Natural killer cell (primary cell): ENCODE measurements at regions not wholly inside any gene's neighbourhood (a gene's known extent, or its start where the extent isn't known, plus 50 kb on each side); places are given as distances from the start of the nearest gene placed in this dataset.

ENCODE experiments used
- ATAC-seq, 3 donors: fragments of 150-1000 bp in 2 of 3; fragments of 200-7000 bp in 1 of 3; cut with Tn5 transposase; 1 replicate in 1 of 3; 2 replicates in 2 of 3; pipeline ENCODE4 v1.10.0; 2021; ENCODE audit warnings: mild to moderate bottlenecking in 2 of 3, moderate library complexity in 2 of 3
- DNase-seq, 2 donors: peaks; one replicate each; pipeline versions ENCODE4 v3.0.0 to v3.0.0-alpha.2; 2013 to 2021; ENCODE audit warnings: mixed read lengths in 1 of 2
- H3K27ac ChIP-seq: one replicate; pipeline ENCODE4 v1.5.1; 2013; ENCODE audit warnings: mild to moderate bottlenecking, low read length
- H3K27me3 ChIP-seq: one replicate; pipeline ENCODE4 v1.6.1; 2013; ENCODE audit warnings: low read length; ENCODE audit not compliant: control insufficient read depth, insufficient read depth
- H3K36me3 ChIP-seq: one replicate; pipeline ENCODE4 v1.6.1; 2013; ENCODE audit warnings: low read length; ENCODE audit not compliant: control insufficient read depth, insufficient read depth
- H3K4me1 ChIP-seq: one replicate; pipeline ENCODE4 v1.6.1; 2013; ENCODE audit warnings: low read length; ENCODE audit not compliant: control insufficient read depth, insufficient read depth
- H3K4me3 ChIP-seq: one replicate; pipeline ENCODE4 v1.5.1; 2013; ENCODE audit warnings: low read length
- H3K9me3 ChIP-seq: one replicate; pipeline ENCODE4 v1.6.1; 2013; ENCODE audit warnings: low read length; ENCODE audit not compliant: control insufficient read depth, insufficient read depth
- H3K27ac Mint-ChIP-seq, 2 donors: one replicate each; pipeline ENCODE4 v1.8.0; 2022; ENCODE audit warnings: mild to moderate bottlenecking in 2 of 2, mixed read lengths in 2 of 2, moderate library complexity in 1 of 2
- H3K27me3 Mint-ChIP-seq, 2 donors: one replicate each; pipeline ENCODE4 v1.8.0; 2022; ENCODE audit warnings: low read depth in 2 of 2, mixed read lengths in 2 of 2
- H3K36me3 Mint-ChIP-seq: one replicate; pipeline ENCODE4 v1.8.0; 2022; ENCODE audit warnings: mixed read lengths
- H3K4me1 Mint-ChIP-seq, 2 donors: one replicate each; pipeline ENCODE4 v1.8.0; 2022; ENCODE audit warnings: mixed read lengths in 2 of 2
- H3K4me3 Mint-ChIP-seq: one replicate; pipeline ENCODE4 v1.8.0; 2022; ENCODE audit warnings: mild to moderate bottlenecking, moderate library complexity, mixed read lengths
- H3K9me3 Mint-ChIP-seq, 2 donors: one replicate each; pipeline ENCODE4 v1.8.0; 2022; ENCODE audit warnings: mixed read lengths in 2 of 2
- CTCF ChIP-seq: fragments of 200-600 bp; IDR thresholded peaks from one replicate; pipeline ENCODE4 v1.8.0; 2022; ENCODE audit warnings: antibody characterized with exemption
- WGBS: methylation state at CpG from one replicate; pipeline ENCODE4 v1.1.7; 2013; ENCODE audit warnings: missing lambda C conversion rate; ENCODE audit not compliant: insufficient coverage; 5-methylcytosine and 5-hydroxymethylcytosine counted together
- intact Hi-C: fragments of 100-400 bp; cut with micrococcal nuclease; formaldehyde crosslinking; loops from one replicate; pipeline ENCODE4 v1.14.2; 2022

- Histone ChIP-seq H3K27ac (no peak overlapping the region), H3K9me3 (no peaks in the 10 kb centered on the region), H3K4me1 (no peaks in the 10 kb centered on the region), H3K36me3 (no peaks in the 10 kb centered on the region), H3K4me3 (no peak overlapping the region), H3K27me3 (peaks cover 5% of the 10 kb centered on the region)
- DNase-seq = no peak
- no peak overlapping the region for H3K27ac Mint-ChIP-seq
- TF ChIP-seq CTCF = no peak
- intact Hi-C loops = no loop called here
- H3K36me3 Mint-ChIP-seq = no peaks in the 10 kb centered on the region
- no CpG with 5 or more reads among the region's 1 CpG for WGBS
- no peaks in the 10 kb centered on the region for H3K9me3 Mint-ChIP-seq
- H3K4me1 Mint-ChIP-seq = no peaks in the 10 kb centered on the region
- no peak overlapping the region for H3K4me3 Mint-ChIP-seq
- ATAC-seq = no peak
- peaks cover 6 to 28% of the 10 kb centered on the region in 2 donors for H3K27me3 Mint-ChIP-seq
Measured at GRCh38 chr11:30149998-30150397, 80.8 kb upstream of the FSHB start.

- Histone ChIP-seq H3K27ac (no peak overlapping the region), H3K36me3 (no peaks in the 10 kb centered on the region), H3K4me1 (no peaks in the 10 kb centered on the region), H3K9me3 (no peaks in the 10 kb centered on the region), H3K4me3 (no peak overlapping the region), H3K27me3 (peaks cover 5% of the 10 kb centered on the region)
- Mint-ChIP-seq H3K4me3 (no peak overlapping the region), H3K27ac (no peak overlapping the region), H3K27me3 (peaks cover 8 to 28% of the 10 kb centered on the region in 2 donors), H3K9me3 (no peaks in the 10 kb centered on the region), H3K4me1 (no peaks in the 10 kb centered on the region), H3K36me3 (no peaks in the 10 kb centered on the region)
- WGBS = 50% methylated on average over 3 of the region's 3 CpGs
- intact Hi-C loops = no loop called here
- ATAC-seq = no peak
- DNase-seq = no peak
- TF ChIP-seq CTCF = no peak
Measured at GRCh38 chr11:30150425-30150824, 80.4 kb upstream of the FSHB start.

- H3K4me1 Mint-ChIP-seq = no peaks in the 10 kb centered on the region
- H3K27ac Mint-ChIP-seq = no peak overlapping the region
- H3K9me3 ChIP-seq = no peaks in the 10 kb centered on the region
- H3K9me3 Mint-ChIP-seq = no peaks in the 10 kb centered on the region
- H3K27ac ChIP-seq = no peak overlapping the region
- no peak overlapping the region for H3K4me3 Mint-ChIP-seq
- 81% methylated on average over 3 of the region's 3 CpGs for WGBS
- ATAC-seq = no peak
- no peaks in the 10 kb centered on the region for H3K4me1 ChIP-seq
- no peak for DNase-seq
- intact Hi-C loops = no loop called here
- H3K36me3 ChIP-seq = no peaks in the 10 kb centered on the region
- H3K4me3 ChIP-seq = no peak overlapping the region
- H3K36me3 Mint-ChIP-seq = no peaks in the 10 kb centered on the region
- TF ChIP-seq CTCF = no peak
- H3K27me3 ChIP-seq = peaks cover 5% of the 10 kb centered on the region
- peaks cover 5 to 37% of the 10 kb centered on the region in 2 donors for H3K27me3 Mint-ChIP-seq
Measured at GRCh38 chr11:30153008-30153407, 77.8 kb upstream of the FSHB start.

- no peaks in the 10 kb centered on the region for H3K9me3 Mint-ChIP-seq
- no peak for TF ChIP-seq CTCF
- no peak overlapping the region for H3K4me3 Mint-ChIP-seq
Measured at GRCh38 chr11:30155428-30155827, 75.4 kb upstream of the FSHB start.

More at GRCh38 chr11:30155428-30155827, 75.4 kb upstream of the FSHB start:
- no peak overlapping the region for H3K4me3 ChIP-seq
- H3K27me3 ChIP-seq = no peaks in the 10 kb centered on the region
- H3K4me1 ChIP-seq = no peaks in the 10 kb centered on the region
- Mint-ChIP-seq H3K27me3 (peaks cover 6 to 44% of the 10 kb centered on the region in 2 donors), H3K27ac (no peak overlapping the region), H3K36me3 (no peaks in the 10 kb centered on the region), H3K4me1 (no peaks in the 10 kb centered on the region)
- no peaks in the 10 kb centered on the region for H3K9me3 ChIP-seq
- WGBS = 89% methylated on average over 1 of the region's 2 CpGs
- no peaks in the 10 kb centered on the region for H3K36me3 ChIP-seq
- ATAC-seq (no peak), DNase-seq (no peak)
- intact Hi-C loops = no loop called here
- H3K27ac ChIP-seq = no peak overlapping the region
